ENCODE measurements at regions not wholly inside any gene's neighbourhood (a gene's known extent, or its start where the extent isn't known, plus 50 kb on each side); places are given as distances from the start of the nearest gene placed in this dataset.

GRCh38 chr9:130780415-130780814 lies 54.6 kb upstream of the ABL1 start:
- H3K9ac ChIP-seq (ENCODE audit: low read length): peak overlapping the region; percentile 31
- no peak for TF ChIP-seq CTCF (IDR thresholded peaks at IDR 0.05; ENCODE audit: insufficient read depth, low read depth, low read length)
- no peak for TF ChIP-seq EZH2 (IDR thresholded peaks at IDR 0.05; ENCODE audit: insufficient read depth, low read length)
- H3K27me3 ChIP-seq (ENCODE audit: insufficient read depth, low read length): no peaks in the 10 kb centered on the region
- H3K4me2 ChIP-seq (ENCODE audit: low read length): peak overlapping the region; percentile 58
- peaks cover 58% of the 10 kb centered on the region for H3K79me2 ChIP-seq (ENCODE audit: insufficient read depth, low read length)
- peaks cover 15% of the 10 kb centered on the region for H4K20me1 ChIP-seq (ENCODE audit: insufficient read depth, low read length)
- H2AFZ ChIP-seq (ENCODE audit: low read depth, low read length): no peak overlapping the region
- DNase-seq (ENCODE audit: low read depth) (no peak), FAIRE-seq (no peak)
- peaks cover 11% of the 10 kb centered on the region for H3K9me3 Mint-ChIP-seq (ENCODE audit: unreplicated experiment)
- no peaks in the 10 kb centered on the region for H3K27me3 Mint-ChIP-seq (ENCODE audit: low read depth, unreplicated experiment)
- no peaks in the 10 kb centered on the region for H3K36me3 ChIP-seq (ENCODE audit: insufficient read depth, low read length)
- peaks cover 20% of the 10 kb centered on the region for H3K4me1 ChIP-seq (ENCODE audit: insufficient read depth, low read length)
- no peaks in the 10 kb centered on the region for H3K9me3 ChIP-seq (ENCODE audit: insufficient read depth, low read depth, low read length)
- H3K27ac ChIP-seq (ENCODE audit: low read depth, low read length): peak overlapping the region; percentile 73
- H3K36me3 Mint-ChIP-seq (ENCODE audit: low read depth, unreplicated experiment): peaks cover 6% of the 10 kb centered on the region
- no peak overlapping the region for H3K4me3 Mint-ChIP-seq (ENCODE audit: unreplicated experiment)
- H3K4me1 Mint-ChIP-seq (ENCODE audit: low read depth, unreplicated experiment): peaks cover 25% of the 10 kb centered on the region
- H3K27ac Mint-ChIP-seq (ENCODE audit: unreplicated experiment): no peak overlapping the region
- H3K4me3 ChIP-seq (ENCODE audit: insufficient read depth, low read depth, low read length): no peak overlapping the region

GRCh38 chr9:130780865-130781504 lies 54.1 kb upstream of the ABL1 start:
- Histone ChIP-seq H3K27ac (ENCODE audit: low read depth, low read length) (peak overlapping the region; percentile 73), H4K20me1 (ENCODE audit: insufficient read depth, low read length) (peaks cover 17% of the 10 kb centered on the region), H3K27me3 (ENCODE audit: insufficient read depth, low read length) (no peaks in the 10 kb centered on the region), H3K9me3 (ENCODE audit: insufficient read depth, low read depth, low read length) (no peaks in the 10 kb centered on the region), H3K36me3 (ENCODE audit: insufficient read depth, low read length) (no peaks in the 10 kb centered on the region), H2AFZ (ENCODE audit: low read depth, low read length) (no peak overlapping the region), H3K79me2 (ENCODE audit: insufficient read depth, low read length) (peaks cover 62% of the 10 kb centered on the region), H3K9ac (ENCODE audit: low read length) (peak overlapping the region; percentile 31), H3K4me3 (ENCODE audit: insufficient read depth, low read depth, low read length) (no peak overlapping the region), H3K4me1 (ENCODE audit: insufficient read depth, low read length) (peaks cover 20% of the 10 kb centered on the region), H3K4me2 (ENCODE audit: low read length) (peak overlapping the region; percentile 58)
- Mint-ChIP-seq H3K4me3 (ENCODE audit: unreplicated experiment) (peak overlapping the region; percentile 17), H3K27me3 (ENCODE audit: low read depth, unreplicated experiment) (no peaks in the 10 kb centered on the region), H3K9me3 (ENCODE audit: unreplicated experiment) (peaks cover 6% of the 10 kb centered on the region), H3K36me3 (ENCODE audit: low read depth, unreplicated experiment) (peaks cover 4% of the 10 kb centered on the region), H3K4me1 (ENCODE audit: low read depth, unreplicated experiment) (peaks cover 21% of the 10 kb centered on the region), H3K27ac (ENCODE audit: unreplicated experiment) (no peak overlapping the region)
- DNase-seq (ENCODE audit: low read depth): peak; percentile 91
- no peak for TF ChIP-seq EZH2 (IDR thresholded peaks at IDR 0.05; ENCODE audit: insufficient read depth, low read length)
- TF ChIP-seq CTCF (IDR thresholded peaks at IDR 0.05; ENCODE audit: insufficient read depth, low read depth, low read length): no peak
- FAIRE-seq: peak; percentile 93

GRCh38 chr9:130781569-130781968 lies 53.5 kb upstream of the ABL1 start:
- Histone ChIP-seq H4K20me1 (ENCODE audit: insufficient read depth, low read length) (peaks cover 23% of the 10 kb centered on the region), H3K4me3 (ENCODE audit: insufficient read depth, low read depth, low read length) (no peak overlapping the region), H2AFZ (ENCODE audit: low read depth, low read length) (no peak overlapping the region), H3K9ac (ENCODE audit: low read length) (peak overlapping the region; percentile 31), H3K27ac (ENCODE audit: low read depth, low read length) (peak overlapping the region; percentile 73), H3K4me1 (ENCODE audit: insufficient read depth, low read length) (peaks cover 20% of the 10 kb centered on the region), H3K27me3 (ENCODE audit: insufficient read depth, low read length) (no peaks in the 10 kb centered on the region), H3K36me3 (ENCODE audit: insufficient read depth, low read length) (no peaks in the 10 kb centered on the region), H3K9me3 (ENCODE audit: insufficient read depth, low read depth, low read length) (no peaks in the 10 kb centered on the region), H3K4me2 (ENCODE audit: low read length) (peak overlapping the region; percentile 58), H3K79me2 (ENCODE audit: insufficient read depth, low read length) (peaks cover 65% of the 10 kb centered on the region)
- Mint-ChIP-seq H3K4me1 (ENCODE audit: low read depth, unreplicated experiment) (peaks cover 18% of the 10 kb centered on the region), H3K27me3 (ENCODE audit: low read depth, unreplicated experiment) (no peaks in the 10 kb centered on the region), H3K36me3 (ENCODE audit: low read depth, unreplicated experiment) (peaks cover 4% of the 10 kb centered on the region), H3K4me3 (ENCODE audit: unreplicated experiment) (no peak overlapping the region), H3K9me3 (ENCODE audit: unreplicated experiment) (peaks cover 2% of the 10 kb centered on the region), H3K27ac (ENCODE audit: unreplicated experiment) (no peak overlapping the region)
- DNase-seq (ENCODE audit: low read depth): no peak
- TF ChIP-seq EZH2 (IDR thresholded peaks at IDR 0.05; ENCODE audit: insufficient read depth, low read length): no peak
- no peak for FAIRE-seq
